IgD-negative memory B cell (primary cell): ENCODE measurements at regions not wholly inside any gene's neighbourhood (a gene's known extent, or its start where the extent isn't known, plus 50 kb on each side); places are given as distances from the start of the nearest gene placed in this dataset.

ENCODE experiments used
- H3K27ac Mint-ChIP-seq, 3 donors: one replicate each; pipeline ENCODE4 v1.8.0; 2020 to 2022; ENCODE audit warnings: mild to moderate bottlenecking in 3 of 3, mixed read lengths in 3 of 3, moderate library complexity in 1 of 3
- H3K27me3 Mint-ChIP-seq: one replicate; pipeline ENCODE4 v1.8.0; 2021; ENCODE audit warnings: mixed read lengths
- H3K36me3 Mint-ChIP-seq: one replicate; pipeline ENCODE4 v1.8.0; 2020; ENCODE audit warnings: mild to moderate bottlenecking, mixed read lengths
- H3K4me1 Mint-ChIP-seq, 3 donors: one replicate each; pipeline ENCODE4 v1.8.0; 2020 to 2022; ENCODE audit warnings: mixed read lengths in 3 of 3, mild to moderate bottlenecking in 1 of 3
- H3K4me3 Mint-ChIP-seq, 4 donors: one replicate each; pipeline ENCODE4 v1.8.0; 2020 to 2022; ENCODE audit warnings: mild to moderate bottlenecking in 4 of 4, mixed read lengths in 4 of 4, moderate library complexity in 3 of 4
- H3K9me3 Mint-ChIP-seq, 3 donors: one replicate each; pipeline ENCODE4 v1.8.0; 2020 to 2021; ENCODE audit warnings: mixed read lengths in 3 of 3, mild to moderate bottlenecking in 1 of 3

- no peaks in the 10 kb centered on the region for H3K36me3 Mint-ChIP-seq
- no peak overlapping the region for H3K27ac Mint-ChIP-seq
- no peaks in the 10 kb centered on the region for H3K27me3 Mint-ChIP-seq
- peaks cover 2 to 17% (median 8%) of the 10 kb centered on the region in 3 donors for H3K9me3 Mint-ChIP-seq
- H3K4me3 Mint-ChIP-seq = no peak overlapping the region
- H3K4me1 Mint-ChIP-seq = no peaks in the 10 kb centered on the region
These were observed 410.4 kb upstream of the CDH11 start for GRCh38 chr16:65532258-65532657.

- H3K9me3 Mint-ChIP-seq = peaks cover 2 to 17% (median 10%) of the 10 kb centered on the region in 3 donors
- no peaks in the 10 kb centered on the region for H3K36me3 Mint-ChIP-seq
- H3K27ac Mint-ChIP-seq = no peak overlapping the region
- H3K4me1 Mint-ChIP-seq = no peaks in the 10 kb centered on the region
- H3K27me3 Mint-ChIP-seq = no peaks in the 10 kb centered on the region
- H3K4me3 Mint-ChIP-seq = no peak overlapping the region
These were observed 409.6 kb upstream of the CDH11 start for GRCh38 chr16:65531475-65531874.

GRCh38 chr16:65525707-65526106 is 403.8 kb upstream of the CDH11 start:
- Mint-ChIP-seq H3K4me3 (no peak overlapping the region), H3K27me3 (no peaks in the 10 kb centered on the region), H3K27ac (no peak overlapping the region)

GRCh38 chr16:65524997-65525396 is 403.1 kb upstream of the CDH11 start:
- no peak overlapping the region for H3K4me3 Mint-ChIP-seq
- H3K9me3 Mint-ChIP-seq = peaks cover 3 to 10% (median 4%) of the 10 kb centered on the region in 3 donors
- no peaks in the 10 kb centered on the region for H3K36me3 Mint-ChIP-seq
- H3K4me1 Mint-ChIP-seq = no peaks in the 10 kb centered on the region
- H3K27me3 Mint-ChIP-seq = no peaks in the 10 kb centered on the region
- H3K27ac Mint-ChIP-seq = no peak overlapping the region

More at GRCh38 chr16:65525707-65526106, 403.8 kb upstream of the CDH11 start:
- Mint-ChIP-seq H3K36me3 (no peaks in the 10 kb centered on the region), H3K4me1 (no peaks in the 10 kb centered on the region), H3K9me3 (peaks cover 3 to 15% (median 4%) of the 10 kb centered on the region in 3 donors)

- no peaks in the 10 kb centered on the region for H3K4me1 Mint-ChIP-seq
- no peaks in the 10 kb centered on the region for H3K27me3 Mint-ChIP-seq
- no peaks in the 10 kb centered on the region for H3K36me3 Mint-ChIP-seq
- no peak overlapping the region for H3K27ac Mint-ChIP-seq
- no peak overlapping the region for H3K4me3 Mint-ChIP-seq
- H3K9me3 Mint-ChIP-seq = peaks cover 1 to 6% (median 4%) of the 10 kb centered on the region in 3 donors
These were observed 402.4 kb upstream of the CDH11 start for GRCh38 chr16:65524231-65524630.

GRCh38 chr16:65523283-65523944 is 401.6 kb upstream of the CDH11 start:
- H3K27ac Mint-ChIP-seq = peak overlapping the region in 1 of 3 donors; percentile 60
- peaks cover 4 to 6% (median 4%) of the 10 kb centered on the region in 3 donors for H3K9me3 Mint-ChIP-seq
- no peaks in the 10 kb centered on the region for H3K36me3 Mint-ChIP-seq
- H3K4me1 Mint-ChIP-seq = no peaks in the 10 kb centered on the region
- H3K27me3 Mint-ChIP-seq = no peaks in the 10 kb centered on the region
- no peak overlapping the region for H3K4me3 Mint-ChIP-seq

- no peak overlapping the region for H3K4me3 Mint-ChIP-seq
- no peak overlapping the region for H3K27ac Mint-ChIP-seq
- H3K36me3 Mint-ChIP-seq = no peaks in the 10 kb centered on the region
- H3K4me1 Mint-ChIP-seq = no peaks in the 10 kb centered on the region
- no peaks in the 10 kb centered on the region for H3K27me3 Mint-ChIP-seq
- peaks cover 2 to 6% (median 4%) of the 10 kb centered on the region in 3 donors for H3K9me3 Mint-ChIP-seq
These were observed 400.5 kb upstream of the CDH11 start for GRCh38 chr16:65522412-65522811.

GRCh38 chr16:65521633-65522328 is 399.9 kb upstream of the CDH11 start:
- H3K4me1 Mint-ChIP-seq = no peaks in the 10 kb centered on the region
- peaks cover 1 to 6% (median 4%) of the 10 kb centered on the region in 3 donors for H3K9me3 Mint-ChIP-seq
- H3K4me3 Mint-ChIP-seq = no peak overlapping the region
- H3K36me3 Mint-ChIP-seq = no peaks in the 10 kb centered on the region
- H3K27me3 Mint-ChIP-seq = no peaks in the 10 kb centered on the region
- H3K27ac Mint-ChIP-seq = no peak overlapping the region

- H3K4me3 Mint-ChIP-seq = no peak overlapping the region
- H3K36me3 Mint-ChIP-seq = no peaks in the 10 kb centered on the region
- H3K27ac Mint-ChIP-seq = no peak overlapping the region
- no peaks in the 10 kb centered on the region for H3K4me1 Mint-ChIP-seq
- H3K9me3 Mint-ChIP-seq = peaks cover 0 to 6% (median 0%) of the 10 kb centered on the region in 3 donors
- H3K27me3 Mint-ChIP-seq = no peaks in the 10 kb centered on the region
These were observed 397.5 kb upstream of the CDH11 start for GRCh38 chr16:65519402-65519801.

- no peaks in the 10 kb centered on the region for H3K36me3 Mint-ChIP-seq
- peaks cover 0 to 6% (median 2%) of the 10 kb centered on the region in 3 donors for H3K9me3 Mint-ChIP-seq
- H3K4me1 Mint-ChIP-seq = no peaks in the 10 kb centered on the region
- H3K4me3 Mint-ChIP-seq = no peak overlapping the region
- H3K27ac Mint-ChIP-seq = no peak overlapping the region
- H3K27me3 Mint-ChIP-seq = no peaks in the 10 kb centered on the region
These were observed 393.3 kb upstream of the CDH11 start for GRCh38 chr16:65515193-65515592.

GRCh38 chr16:65510850-65511249 is 389.0 kb upstream of the CDH11 start:
- H3K4me3 Mint-ChIP-seq = no peak overlapping the region
- H3K4me1 Mint-ChIP-seq = no peaks in the 10 kb centered on the region
- H3K36me3 Mint-ChIP-seq = no peaks in the 10 kb centered on the region
- H3K9me3 Mint-ChIP-seq = peaks cover 2 to 18% (median 4%) of the 10 kb centered on the region in 3 donors
- H3K27ac Mint-ChIP-seq = no peak overlapping the region
- no peaks in the 10 kb centered on the region for H3K27me3 Mint-ChIP-seq

- Mint-ChIP-seq H3K4me1 (no peaks in the 10 kb centered on the region), H3K9me3 (peaks cover 2 to 18% (median 4%) of the 10 kb centered on the region in 3 donors), H3K27me3 (no peaks in the 10 kb centered on the region), H3K27ac (no peak overlapping the region), H3K4me3 (no peak overlapping the region), H3K36me3 (no peaks in the 10 kb centered on the region)
These were observed 388.4 kb upstream of the CDH11 start for GRCh38 chr16:65510241-65510640.

- peaks cover 0 to 18% (median 2%) of the 10 kb centered on the region in 3 donors for H3K9me3 Mint-ChIP-seq
These were observed 387.3 kb upstream of the CDH11 start for GRCh38 chr16:65509172-65509571.

GRCh38 chr16:65500919-65501318 is 379.1 kb upstream of the CDH11 start:
- H3K4me1 Mint-ChIP-seq = no peaks in the 10 kb centered on the region
- peak overlapping the region in 1 of 3 donors; percentile 20 for H3K27ac Mint-ChIP-seq
- H3K36me3 Mint-ChIP-seq = no peaks in the 10 kb centered on the region
- peaks cover 5 to 10% (median 9%) of the 10 kb centered on the region in 3 donors for H3K9me3 Mint-ChIP-seq
- no peak overlapping the region for H3K4me3 Mint-ChIP-seq
- no peaks in the 10 kb centered on the region for H3K27me3 Mint-ChIP-seq

More at GRCh38 chr16:65509172-65509571, 387.3 kb upstream of the CDH11 start:
- peak overlapping the region in 1 of 3 donors; percentile 63 for H3K27ac Mint-ChIP-seq
- H3K27me3 Mint-ChIP-seq = no peaks in the 10 kb centered on the region
- no peaks in the 10 kb centered on the region for H3K4me1 Mint-ChIP-seq
- no peak overlapping the region for H3K4me3 Mint-ChIP-seq
- no peaks in the 10 kb centered on the region for H3K36me3 Mint-ChIP-seq

- H3K36me3 Mint-ChIP-seq = no peaks in the 10 kb centered on the region
- no peaks in the 10 kb centered on the region for H3K27me3 Mint-ChIP-seq
- H3K4me3 Mint-ChIP-seq = no peak overlapping the region
These were observed 378.1 kb upstream of the CDH11 start for GRCh38 chr16:65500007-65500406.

GRCh38 chr16:65499566-65499965 is 377.7 kb upstream of the CDH11 start:
- Mint-ChIP-seq H3K4me1 (no peaks in the 10 kb centered on the region), H3K27me3 (no peaks in the 10 kb centered on the region), H3K27ac (no peak overlapping the region), H3K9me3 (peaks cover 5 to 15% (median 10%) of the 10 kb centered on the region in 3 donors), H3K36me3 (no peaks in the 10 kb centered on the region), H3K4me3 (no peak overlapping the region)

More at GRCh38 chr16:65500007-65500406, 378.1 kb upstream of the CDH11 start:
- Mint-ChIP-seq H3K27ac (no peak overlapping the region), H3K9me3 (peaks cover 5 to 15% (median 10%) of the 10 kb centered on the region in 3 donors), H3K4me1 (no peaks in the 10 kb centered on the region)
